Peyer's patch (tissue), 4 donors: ENCODE measurements at regions not wholly inside any gene's neighbourhood (a gene's known extent, or its start where the extent isn't known, plus 50 kb on each side); places are given as distances from the start of the nearest gene placed in this dataset.
A peak's percentile ranks its signal among the peaks of the same experiment; 100 is the strongest.

Experiments used
- DNase-seq, 3 donors: peaks; one replicate each; pipeline ENCODE4 v3.0.0-alpha.2; 2017 to 2019
- H3K27ac ChIP-seq, 4 donors: fragments of 200-600 bp; sonication (generic); one replicate each; pipeline ENCODE4 v1.5.1; 2016 to 2019
- H3K27me3 ChIP-seq, 2 donors: fragments of 200-600 bp; sonication (generic); one replicate each; pipeline ENCODE4 v1.5.1; 2019
- H3K36me3 ChIP-seq, 3 donors: fragments of 200-600 bp; sonication (generic); one replicate each; pipeline ENCODE4 v1.5.1; 2016 to 2019
- H3K4me1 ChIP-seq, 4 donors: fragments of 200-600 bp; sonication (generic); one replicate each; pipeline ENCODE4 v1.5.1; 2016 to 2019
- H3K4me3 ChIP-seq, 4 donors: fragments of 200-600 bp; sonication (generic); 1 replicate in 3 of 4; 2 replicates in 1 of 4; pipeline ENCODE4 v1.5.1; 2016 to 2019; ENCODE audit warnings: mild to moderate bottlenecking in 1 of 4
- H3K9me3 ChIP-seq, 4 donors: fragments of 200-600 bp; sonication (generic); one replicate each; pipeline ENCODE4 v1.5.1; 2016 to 2019; ENCODE audit warnings: mild to moderate bottlenecking in 1 of 4
- CTCF ChIP-seq, 6 experiments: fragments of 450-650 bp in 4 of 6; fragments of 200-600 bp in 2 of 6; sonication (generic) in 1 of 6; IDR thresholded peaks; one replicate each; pipeline ENCODE4 v1.5.1; 2017 to 2019; ENCODE audit warnings: antibody characterized with exemption in 6 of 6, mild to moderate bottlenecking in 3 of 6, moderate library complexity in 1 of 6
- POLR2A ChIP-seq, 2 donors: fragments of 450-650 bp; IDR thresholded peaks; one replicate each; pipeline ENCODE4 v1.5.1; 2017; ENCODE audit warnings: antibody characterized with exemption in 2 of 2, mild to moderate bottlenecking in 2 of 2, moderate library complexity in 2 of 2

DNA sequence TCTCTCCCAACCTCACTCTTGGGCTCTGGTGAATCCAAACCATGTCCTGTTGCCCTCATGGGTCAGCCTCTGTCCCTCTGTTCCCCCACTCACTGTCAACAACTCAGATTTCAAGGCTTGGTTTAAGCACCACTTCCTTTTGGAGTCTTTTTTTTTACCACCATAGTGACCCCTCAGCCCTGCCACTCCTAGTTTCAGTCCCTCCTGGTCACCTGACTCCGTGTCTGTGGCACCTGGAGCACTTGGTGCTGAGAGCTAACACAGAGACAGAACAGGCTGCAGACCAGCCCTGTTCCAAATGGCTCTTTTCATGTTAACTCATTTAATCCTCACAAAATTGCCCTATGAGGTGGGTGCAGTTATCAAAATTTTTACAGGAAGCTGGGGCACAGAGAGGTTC is 53.6 kb upstream of the SMNDC1 start:
- peak in 1 of 3 donors; percentile 51 for DNase-seq
- Histone ChIP-seq H3K36me3 (no peaks in the 10 kb centered on the region), H3K27ac (peak overlapping the region in 3 of 4 donors; percentile 69 to 82 (median 80))

GRCh38 chr10:110358869-110359629 is 54.3 kb upstream of the SMNDC1 start:
- Histone ChIP-seq H3K27ac (no peak overlapping the region), H3K36me3 (no peaks in the 10 kb centered on the region), H3K9me3 (no peaks in the 10 kb centered on the region), H3K4me3 (no peak overlapping the region), H3K4me1 (peaks cover 6 to 23% (median 18%) of the 10 kb centered on the region in 4 donors), H3K27me3 (no peaks in the 10 kb centered on the region)
- DNase-seq = peak; percentile 43 to 51 (median 46)
- TF ChIP-seq POLR2A (IDR thresholded peaks at IDR 0.05) (no peak), CTCF (IDR thresholded peaks at IDR 0.05) (no peak)

More for the DNA sequence above, 53.6 kb upstream of the SMNDC1 start:
- no peak for TF ChIP-seq POLR2A (IDR thresholded peaks at IDR 0.05)
- no peak overlapping the region for H3K4me3 ChIP-seq
- H3K9me3 ChIP-seq = no peaks in the 10 kb centered on the region
- H3K27me3 ChIP-seq = no peaks in the 10 kb centered on the region
- H3K4me1 ChIP-seq = peaks cover 8 to 23% (median 21%) of the 10 kb centered on the region in 4 donors

GRCh38 chr10:110360857-110361474 is 56.2 kb upstream of the SMNDC1 start:
- Histone ChIP-seq H3K9me3 (no peaks in the 10 kb centered on the region), H3K27me3 (no peaks in the 10 kb centered on the region), H3K4me3 (no peak overlapping the region), H3K4me1 (peaks cover 0 to 17% (median 9%) of the 10 kb centered on the region in 4 donors), H3K36me3 (no peaks in the 10 kb centered on the region), H3K27ac (no peak overlapping the region)
- TF ChIP-seq POLR2A (IDR thresholded peaks at IDR 0.05) (no peak), CTCF (IDR thresholded peaks at IDR 0.05) (no peak)
- no peak for DNase-seq

DNA sequence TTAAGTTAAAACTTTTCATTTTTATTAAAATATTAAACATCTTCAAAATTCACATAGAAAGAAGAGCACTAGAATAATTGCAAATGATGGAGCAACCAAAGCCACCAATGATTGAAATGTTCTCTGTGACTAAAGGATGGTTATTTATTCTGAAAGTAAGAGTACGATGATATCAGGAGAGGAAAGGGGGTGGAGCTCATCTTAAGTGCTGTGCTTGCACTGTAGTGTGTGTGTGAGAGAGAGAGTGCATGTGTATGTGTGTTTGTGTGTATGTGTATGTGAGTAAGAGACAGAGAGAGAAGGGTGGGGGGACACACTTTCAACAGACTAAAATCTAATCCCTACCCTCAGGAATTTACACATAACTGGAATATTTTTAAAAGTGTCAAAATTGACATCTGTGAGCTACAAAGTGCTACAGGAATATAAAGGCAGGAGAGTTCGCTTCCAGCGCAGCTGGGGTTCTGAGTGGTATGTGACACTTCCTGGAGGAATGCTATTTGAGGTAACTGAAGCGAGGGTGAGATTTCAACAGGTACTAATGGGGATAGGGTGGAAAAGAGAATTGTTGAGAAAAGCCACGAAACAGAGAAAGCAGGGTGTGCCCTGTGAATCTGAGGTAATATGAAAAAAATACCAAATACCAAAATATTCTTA is 57.2 kb upstream of the SMNDC1 start:
- DNase-seq = no peak
- Histone ChIP-seq H3K36me3 (no peaks in the 10 kb centered on the region), H3K9me3 (no peaks in the 10 kb centered on the region), H3K27me3 (no peaks in the 10 kb centered on the region), H3K4me3 (no peak overlapping the region), H3K27ac (no peak overlapping the region), H3K4me1 (peaks cover 0 to 20% (median 6%) of the 10 kb centered on the region in 4 donors)
- TF ChIP-seq POLR2A (IDR thresholded peaks at IDR 0.05) = no peak
- no peak for TF ChIP-seq CTCF (IDR thresholded peaks at IDR 0.05)

DNA sequence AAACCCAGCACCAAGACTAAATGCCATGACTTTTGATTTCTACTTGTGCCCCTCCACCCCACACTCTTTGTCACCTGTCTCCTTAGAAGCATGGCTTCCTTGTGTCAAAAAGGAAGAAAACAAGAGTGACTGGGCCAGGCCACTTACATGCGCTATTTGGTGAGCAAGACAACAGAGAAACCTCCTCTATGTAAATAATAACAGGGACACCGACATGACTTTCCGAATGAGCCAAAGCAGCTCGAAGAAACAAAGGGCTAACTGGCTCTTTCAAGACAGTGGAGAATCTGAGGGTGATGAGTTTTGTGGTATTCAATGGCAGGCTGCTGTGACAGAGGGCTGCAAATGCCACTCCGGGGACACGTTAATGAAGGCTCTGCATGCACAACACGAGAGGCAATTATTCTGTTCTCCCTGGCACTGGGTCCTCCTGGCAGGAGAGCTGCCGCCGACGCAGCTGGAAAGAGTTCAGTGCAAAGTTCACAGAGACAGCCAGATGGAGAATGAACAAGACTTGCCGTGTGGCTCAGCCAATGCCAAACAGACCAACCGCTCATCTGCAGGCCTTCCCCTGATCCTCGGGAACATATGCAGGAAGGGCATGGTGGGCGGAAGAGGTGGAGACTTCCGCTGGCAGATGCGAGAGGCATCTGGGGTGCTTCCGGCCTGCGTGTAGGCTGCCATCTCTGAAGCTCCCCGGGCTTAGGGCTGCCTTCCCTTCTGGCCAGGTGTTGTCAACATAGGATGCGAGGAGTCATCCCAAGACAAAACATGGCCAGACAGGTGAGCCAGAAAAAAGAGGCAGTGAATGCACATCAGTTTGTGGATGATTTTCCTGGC is 59.1 kb upstream of the SMNDC1 start:
- Histone ChIP-seq H3K4me1 (peaks cover 0 to 14% (median 0%) of the 10 kb centered on the region in 4 donors), H3K9me3 (no peaks in the 10 kb centered on the region), H3K27ac (peak overlapping the region in 2 of 4 donors; percentile 20 to 79), H3K27me3 (no peaks in the 10 kb centered on the region), H3K36me3 (no peaks in the 10 kb centered on the region), H3K4me3 (no peak overlapping the region)
- peak in 1 of 2 donors; percentile 21 for TF ChIP-seq POLR2A (IDR thresholded peaks at IDR 0.05)
- TF ChIP-seq CTCF (IDR thresholded peaks at IDR 0.05) = no peak
- DNase-seq = peak; percentile 35 to 79 (median 70)
